ENCODE measurements at regions not wholly inside any gene's neighbourhood (a gene's known extent, or its start where the extent isn't known, plus 50 kb on each side); places are given as distances from the start of the nearest gene placed in this dataset.

DNA sequence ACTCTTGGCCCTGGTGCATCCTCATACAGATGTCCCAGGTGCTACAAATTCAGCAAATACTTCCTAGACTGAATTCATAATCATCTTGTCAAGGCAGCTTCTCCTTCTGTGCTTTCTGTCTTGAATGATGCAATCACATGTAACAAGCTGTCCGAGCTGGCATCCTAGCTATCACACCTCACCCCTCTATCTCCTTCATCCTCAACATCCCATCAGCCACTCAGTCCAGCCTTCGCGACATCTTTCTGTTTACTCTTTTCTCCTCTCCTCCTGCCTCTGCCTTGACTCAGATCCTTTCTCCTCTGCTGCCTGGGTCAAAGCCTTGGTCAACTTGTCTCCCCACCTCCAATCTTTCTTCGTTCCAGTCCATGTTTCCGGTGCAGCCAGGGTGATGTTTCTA, 240.4 kb upstream of the CELF2 start:
- TF ChIP-seq CREB1 (IDR thresholded peaks at IDR 0.05; ENCODE audit: low read depth) (no peak), FOXM1 (IDR thresholded peaks at IDR 0.05; ENCODE audit: borderline replicate concordance, low read depth) (no peak), ZBTB7A (IDR thresholded peaks at IDR 0.05; ENCODE audit: low read depth) (no peak), EP300 (IDR thresholded peaks at IDR 0.05; ENCODE audit: borderline replicate concordance) (no peak), YY1 (IDR thresholded peaks at IDR 0.05; ENCODE audit: low read depth) (no peak), TCF12 (IDR thresholded peaks at IDR 0.05; ENCODE audit: low read depth) (no peak), EGR1 (IDR thresholded peaks at IDR 0.05) (no peak), CEBPB (IDR thresholded peaks at IDR 0.05) (no peak), RAD21 (IDR thresholded peaks at IDR 0.05; ENCODE audit: low read depth) (no peak), TAF1 (IDR thresholded peaks at IDR 0.05; ENCODE audit: low read depth) (no peak), TEAD4 (IDR thresholded peaks at IDR 0.05) (no peak), NFIC (IDR thresholded peaks at IDR 0.05) (no peak)
- TF ChIP-seq, protein P1, sequence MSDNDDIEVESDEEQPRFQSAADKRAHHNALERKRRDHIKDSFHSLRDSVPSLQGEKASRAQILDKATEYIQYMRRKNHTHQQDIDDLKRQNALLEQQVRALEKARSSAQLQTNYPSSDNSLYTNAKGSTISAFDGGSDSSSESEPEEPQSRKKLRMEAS (IDR thresholded peaks at IDR 0.05), result no peak
- TF ChIP-seq, protein P2, sequence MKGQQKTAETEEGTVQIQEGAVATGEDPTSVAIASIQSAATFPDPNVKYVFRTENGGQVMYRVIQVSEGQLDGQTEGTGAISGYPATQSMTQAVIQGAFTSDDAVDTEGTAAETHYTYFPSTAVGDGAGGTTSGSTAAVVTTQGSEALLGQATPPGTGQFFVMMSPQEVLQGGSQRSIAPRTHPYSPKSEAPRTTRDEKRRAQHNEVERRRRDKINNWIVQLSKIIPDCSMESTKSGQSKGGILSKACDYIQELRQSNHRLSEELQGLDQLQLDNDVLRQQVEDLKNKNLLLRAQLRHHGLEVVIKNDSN (IDR thresholded peaks at IDR 0.05), result no peak
- TF ChIP-seq, protein P3, sequence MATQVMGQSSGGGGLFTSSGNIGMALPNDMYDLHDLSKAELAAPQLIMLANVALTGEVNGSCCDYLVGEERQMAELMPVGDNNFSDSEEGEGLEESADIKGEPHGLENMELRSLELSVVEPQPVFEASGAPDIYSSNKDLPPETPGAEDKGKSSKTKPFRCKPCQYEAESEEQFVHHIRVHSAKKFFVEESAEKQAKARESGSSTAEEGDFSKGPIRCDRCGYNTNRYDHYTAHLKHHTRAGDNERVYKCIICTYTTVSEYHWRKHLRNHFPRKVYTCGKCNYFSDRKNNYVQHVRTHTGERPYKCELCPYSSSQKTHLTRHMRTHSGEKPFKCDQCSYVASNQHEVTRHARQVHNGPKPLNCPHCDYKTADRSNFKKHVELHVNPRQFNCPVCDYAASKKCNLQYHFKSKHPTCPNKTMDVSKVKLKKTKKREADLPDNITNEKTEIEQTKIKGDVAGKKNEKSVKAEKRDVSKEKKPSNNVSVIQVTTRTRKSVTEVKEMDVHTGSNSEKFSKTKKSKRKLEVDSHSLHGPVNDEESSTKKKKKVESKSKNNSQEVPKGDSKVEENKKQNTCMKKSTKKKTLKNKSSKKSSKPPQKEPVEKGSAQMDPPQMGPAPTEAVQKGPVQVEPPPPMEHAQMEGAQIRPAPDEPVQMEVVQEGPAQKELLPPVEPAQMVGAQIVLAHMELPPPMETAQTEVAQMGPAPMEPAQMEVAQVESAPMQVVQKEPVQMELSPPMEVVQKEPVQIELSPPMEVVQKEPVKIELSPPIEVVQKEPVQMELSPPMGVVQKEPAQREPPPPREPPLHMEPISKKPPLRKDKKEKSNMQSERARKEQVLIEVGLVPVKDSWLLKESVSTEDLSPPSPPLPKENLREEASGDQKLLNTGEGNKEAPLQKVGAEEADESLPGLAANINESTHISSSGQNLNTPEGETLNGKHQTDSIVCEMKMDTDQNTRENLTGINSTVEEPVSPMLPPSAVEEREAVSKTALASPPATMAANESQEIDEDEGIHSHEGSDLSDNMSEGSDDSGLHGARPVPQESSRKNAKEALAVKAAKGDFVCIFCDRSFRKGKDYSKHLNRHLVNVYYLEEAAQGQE (IDR thresholded peaks at IDR 0.05; ENCODE audit: low read depth), result no peak

DNA sequence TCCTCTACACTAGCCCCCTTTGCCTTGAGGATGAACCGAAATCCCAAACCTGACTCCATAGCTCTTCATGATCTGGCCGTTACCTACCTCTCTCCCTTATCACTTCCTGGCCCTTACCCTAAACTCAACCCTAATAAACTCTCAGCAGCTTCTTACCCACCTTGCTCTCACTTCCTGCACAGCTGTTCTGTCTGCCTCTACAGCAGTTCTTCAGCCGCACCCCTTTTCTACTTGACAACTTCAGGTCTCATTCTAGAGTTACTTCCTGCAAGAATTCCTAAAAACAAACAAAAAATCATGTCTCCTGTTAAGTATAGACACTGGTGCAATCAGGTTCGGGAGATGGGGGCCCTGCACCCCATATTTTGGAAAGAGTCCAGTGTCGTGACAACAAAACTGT, 239.9 kb upstream of the CELF2 start:
- TF ChIP-seq, protein P3 (IDR thresholded peaks at IDR 0.05; ENCODE audit: low read depth), result no peak
- TF ChIP-seq CREB1 (IDR thresholded peaks at IDR 0.05; ENCODE audit: low read depth) (no peak), YY1 (IDR thresholded peaks at IDR 0.05; ENCODE audit: low read depth) (no peak), CEBPB (IDR thresholded peaks at IDR 0.05) (no peak), RAD21 (IDR thresholded peaks at IDR 0.05; ENCODE audit: low read depth) (no peak), NFIC (IDR thresholded peaks at IDR 0.05) (no peak), FOXM1 (IDR thresholded peaks at IDR 0.05; ENCODE audit: borderline replicate concordance, low read depth) (no peak), TAF1 (IDR thresholded peaks at IDR 0.05; ENCODE audit: low read depth) (no peak), EP300 (IDR thresholded peaks at IDR 0.05; ENCODE audit: borderline replicate concordance) (no peak), TCF12 (IDR thresholded peaks at IDR 0.05; ENCODE audit: low read depth) (no peak)
- TF ChIP-seq, protein P2 (IDR thresholded peaks at IDR 0.05), result no peak

DNA sequence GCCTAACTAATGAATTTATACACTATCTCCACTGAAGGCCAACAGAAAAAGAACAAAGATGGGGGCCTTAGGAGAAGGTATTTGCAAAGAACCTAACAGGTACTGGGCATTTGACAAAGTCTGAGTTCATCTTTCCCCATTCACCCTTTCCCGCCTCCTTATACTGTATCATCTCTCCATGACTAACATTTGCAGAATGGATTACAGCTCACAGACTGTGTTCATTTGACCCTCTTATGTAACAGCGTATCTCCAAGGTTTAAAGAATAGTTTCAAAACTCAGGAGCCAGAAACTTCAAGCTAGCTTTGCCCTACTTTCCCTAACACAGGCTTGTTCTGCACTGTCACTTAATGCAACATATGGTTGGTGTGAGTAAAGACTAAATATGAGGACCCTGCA, 238.7 kb upstream of the CELF2 start:
- TF ChIP-seq CEBPB (IDR thresholded peaks at IDR 0.05) (no peak), TCF12 (IDR thresholded peaks at IDR 0.05; ENCODE audit: low read depth) (no peak), TEAD4 (IDR thresholded peaks at IDR 0.05) (no peak), RAD21 (IDR thresholded peaks at IDR 0.05; ENCODE audit: low read depth) (no peak), FOXM1 (IDR thresholded peaks at IDR 0.05; ENCODE audit: borderline replicate concordance, low read depth) (no peak), TAF1 (IDR thresholded peaks at IDR 0.05; ENCODE audit: low read depth) (no peak), EGR1 (IDR thresholded peaks at IDR 0.05) (no peak), YY1 (IDR thresholded peaks at IDR 0.05; ENCODE audit: low read depth) (no peak), CREB1 (IDR thresholded peaks at IDR 0.05; ENCODE audit: low read depth) (no peak), ZBTB7A (IDR thresholded peaks at IDR 0.05; ENCODE audit: low read depth) (no peak), EP300 (IDR thresholded peaks at IDR 0.05; ENCODE audit: borderline replicate concordance) (no peak), NFIC (IDR thresholded peaks at IDR 0.05) (no peak)
- TF ChIP-seq, protein P2 (IDR thresholded peaks at IDR 0.05), result no peak
- TF ChIP-seq, protein P3 (IDR thresholded peaks at IDR 0.05; ENCODE audit: low read depth), result no peak
- TF ChIP-seq, protein P1 (IDR thresholded peaks at IDR 0.05), result no peak

DNA sequence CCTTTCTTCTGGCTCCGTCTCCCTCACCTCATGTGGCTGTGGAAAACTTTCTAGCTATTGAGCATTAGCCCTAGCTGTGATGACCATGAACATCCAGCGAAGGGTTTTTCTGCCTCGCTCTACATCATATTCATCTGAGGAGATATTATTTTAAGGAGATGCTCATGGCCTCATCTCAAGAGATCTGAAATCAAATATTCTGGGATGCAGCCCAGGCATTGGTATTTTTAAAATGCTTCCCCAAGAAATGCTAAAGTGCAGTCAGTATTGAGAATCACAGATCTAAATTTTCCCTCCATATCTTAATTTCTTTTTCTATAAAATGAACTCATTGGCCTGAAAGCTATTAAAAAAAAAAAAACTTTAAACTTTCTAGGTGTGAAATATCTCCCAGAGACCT, 238.2 kb upstream of the CELF2 start:
- no peak for TF ChIP-seq TEAD4 (IDR thresholded peaks at IDR 0.05)
- TF ChIP-seq EGR1 (IDR thresholded peaks at IDR 0.05), result no peak
- TF ChIP-seq NFIC (IDR thresholded peaks at IDR 0.05), result no peak
- TF ChIP-seq CREB1 (IDR thresholded peaks at IDR 0.05; ENCODE audit: low read depth), result no peak
- no peak for TF ChIP-seq RAD21 (IDR thresholded peaks at IDR 0.05; ENCODE audit: low read depth)
- TF ChIP-seq, protein P2 (IDR thresholded peaks at IDR 0.05), result no peak
- TF ChIP-seq TAF1 (IDR thresholded peaks at IDR 0.05; ENCODE audit: low read depth), result no peak
- no peak for TF ChIP-seq TCF12 (IDR thresholded peaks at IDR 0.05; ENCODE audit: low read depth)
- TF ChIP-seq, protein P1 (IDR thresholded peaks at IDR 0.05), result no peak
- no peak for TF ChIP-seq FOXM1 (IDR thresholded peaks at IDR 0.05; ENCODE audit: borderline replicate concordance, low read depth)
- TF ChIP-seq EP300 (IDR thresholded peaks at IDR 0.05; ENCODE audit: borderline replicate concordance), result no peak
- TF ChIP-seq, protein P3 (IDR thresholded peaks at IDR 0.05; ENCODE audit: low read depth), result no peak
- TF ChIP-seq ZBTB7A (IDR thresholded peaks at IDR 0.05; ENCODE audit: low read depth), result no peak
- TF ChIP-seq CEBPB (IDR thresholded peaks at IDR 0.05), result no peak
- TF ChIP-seq YY1 (IDR thresholded peaks at IDR 0.05; ENCODE audit: low read depth), result no peak
